Smooth muscle cell (in vitro differentiated cells): ENCODE measurements at regions not wholly inside any gene's neighbourhood (a gene's known extent, or its start where the extent isn't known, plus 50 kb on each side); places are given as distances from the start of the nearest gene placed in this dataset.

Source experiments
- DNase-seq: peaks from one replicate; lab custom pipeline; 2025; ENCODE audit not compliant: unreplicated experiment; lab: John Stamatoyannopoulos, UW
- H2AFZ ChIP-seq: fragments of 200-600 bp; sonication (generic); 2 replicates; pipeline ENCODE4 v1.6.0; 2016; ENCODE audit warnings: antibody characterized with exemption, low read depth, mild to moderate bottlenecking
- H3F3A ChIP-seq: fragments of 200-600 bp; sonication (generic); 2 replicates; pipeline ENCODE4 v1.6.0; 2017; ENCODE audit warnings: antibody characterized with exemption, low read depth
- H3K27ac ChIP-seq: fragments of 200-600 bp; sonication (generic); 2 replicates; pipeline ENCODE4 v1.5.1; 2016; ENCODE audit warnings: low read depth, mild to moderate bottlenecking
- H3K27me3 ChIP-seq: fragments of 200-600 bp; sonication (generic); 2 replicates; pipeline ENCODE4 v1.6.1; 2016; ENCODE audit warnings: low read depth, mild to moderate bottlenecking
- H3K36me3 ChIP-seq: fragments of 200-600 bp; sonication (generic); 2 replicates; pipeline ENCODE4 v1.5.1; 2016; ENCODE audit warnings: low read depth
- H3K4me1 ChIP-seq: fragments of 200-600 bp; sonication (generic); 2 replicates; pipeline ENCODE4 v1.5.1; 2016; ENCODE audit warnings: low read depth
- H3K4me2 ChIP-seq: fragments of 200-600 bp; sonication (generic); 2 replicates; pipeline ENCODE4 v1.6.0; 2016; ENCODE audit warnings: mild to moderate bottlenecking
- H3K4me3 ChIP-seq: fragments of 200-600 bp; sonication (generic); 2 replicates; pipeline ENCODE4 v1.5.1; 2016; ENCODE audit warnings: mild to moderate bottlenecking
- H3K79me2 ChIP-seq: fragments of 200-600 bp; sonication (generic); 2 replicates; pipeline ENCODE4 v1.6.0; 2016; ENCODE audit warnings: low read depth, mild to moderate bottlenecking
- H3K9ac ChIP-seq: fragments of 200-600 bp; sonication (generic); 2 replicates; pipeline ENCODE4 v1.6.0; 2016; ENCODE audit warnings: low read depth
- H3K9me3 ChIP-seq: fragments of 200-600 bp; sonication (generic); replicated peaks from 2 replicates; pipeline ENCODE4 v1.5.1; 2016; ENCODE audit warnings: low read depth
- H4K20me1 ChIP-seq: fragments of 200-600 bp; sonication (generic); 2 replicates; pipeline ENCODE4 v1.6.0; 2016; ENCODE audit warnings: low read depth
- WGBS: methylation state at CpG from one replicate; pipeline ENCODE4 v1.1.7; 2016; ENCODE audit warnings: low lambda C conversion rate; 5-methylcytosine and 5-hydroxymethylcytosine counted together
- TF ChIP-seq, protein P1 (sequence below): fragments of 200-600 bp; sonication (generic); IDR thresholded peaks from 2 replicates; pipeline ENCODE4 v1.5.1; 2017; ENCODE audit warnings: borderline replicate concordance, mild to moderate bottlenecking, antibody characterized with exemption; ENCODE audit not compliant: insufficient read depth, poor library complexity, severe bottlenecking

DNA sequence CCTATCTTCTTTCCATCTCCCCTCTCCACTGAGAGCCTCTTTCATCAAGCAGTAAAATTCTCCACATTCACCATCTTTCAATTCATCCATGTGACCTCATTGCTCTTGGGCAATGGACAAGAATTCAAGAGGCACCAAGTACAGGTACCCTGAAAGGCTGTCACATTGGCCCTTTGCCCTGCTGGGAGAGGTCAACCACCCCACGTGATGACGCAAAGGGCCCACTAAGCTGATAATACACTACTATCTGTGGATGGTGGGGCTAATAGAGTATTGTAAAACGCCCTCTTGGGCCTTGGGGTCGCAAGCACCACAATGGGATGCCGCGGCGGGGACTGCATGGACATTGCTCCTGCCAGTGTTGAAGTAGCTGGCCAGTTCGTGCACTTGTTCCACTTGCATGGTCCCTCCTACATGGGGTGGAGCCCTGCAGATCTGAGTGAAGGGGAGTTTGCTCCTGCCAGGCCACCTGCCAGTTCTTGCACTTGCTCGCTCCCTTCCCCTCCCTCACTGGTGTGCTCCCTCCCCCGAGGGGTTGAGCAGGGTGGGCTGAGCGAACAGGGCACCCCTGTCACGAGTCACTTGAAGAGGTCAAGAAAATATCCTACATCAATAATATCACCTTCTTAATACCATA is 1578.8 kb upstream of the RAG2 start:
- Histone ChIP-seq H4K20me1 (no peaks in the 10 kb centered on the region), H3K9ac (no peak overlapping the region), H2AFZ (no peak overlapping the region), H3K4me2 (no peak overlapping the region), H3K4me1 (no peaks in the 10 kb centered on the region), H3K36me3 (no peaks in the 10 kb centered on the region), H3K27ac (no peak overlapping the region), H3K27me3 (no peaks in the 10 kb centered on the region), H3K9me3 (no peaks in the 10 kb centered on the region), H3K4me3 (no peak overlapping the region), H3F3A (no peaks in the 10 kb centered on the region), H3K79me2 (no peaks in the 10 kb centered on the region)
- TF ChIP-seq, protein P1, sequence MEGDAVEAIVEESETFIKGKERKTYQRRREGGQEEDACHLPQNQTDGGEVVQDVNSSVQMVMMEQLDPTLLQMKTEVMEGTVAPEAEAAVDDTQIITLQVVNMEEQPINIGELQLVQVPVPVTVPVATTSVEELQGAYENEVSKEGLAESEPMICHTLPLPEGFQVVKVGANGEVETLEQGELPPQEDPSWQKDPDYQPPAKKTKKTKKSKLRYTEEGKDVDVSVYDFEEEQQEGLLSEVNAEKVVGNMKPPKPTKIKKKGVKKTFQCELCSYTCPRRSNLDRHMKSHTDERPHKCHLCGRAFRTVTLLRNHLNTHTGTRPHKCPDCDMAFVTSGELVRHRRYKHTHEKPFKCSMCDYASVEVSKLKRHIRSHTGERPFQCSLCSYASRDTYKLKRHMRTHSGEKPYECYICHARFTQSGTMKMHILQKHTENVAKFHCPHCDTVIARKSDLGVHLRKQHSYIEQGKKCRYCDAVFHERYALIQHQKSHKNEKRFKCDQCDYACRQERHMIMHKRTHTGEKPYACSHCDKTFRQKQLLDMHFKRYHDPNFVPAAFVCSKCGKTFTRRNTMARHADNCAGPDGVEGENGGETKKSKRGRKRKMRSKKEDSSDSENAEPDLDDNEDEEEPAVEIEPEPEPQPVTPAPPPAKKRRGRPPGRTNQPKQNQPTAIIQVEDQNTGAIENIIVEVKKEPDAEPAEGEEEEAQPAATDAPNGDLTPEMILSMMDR = no peak
- WGBS = 91% methylated on average over 12 of the region's 12 CpGs
- no peak for DNase-seq

DNA sequence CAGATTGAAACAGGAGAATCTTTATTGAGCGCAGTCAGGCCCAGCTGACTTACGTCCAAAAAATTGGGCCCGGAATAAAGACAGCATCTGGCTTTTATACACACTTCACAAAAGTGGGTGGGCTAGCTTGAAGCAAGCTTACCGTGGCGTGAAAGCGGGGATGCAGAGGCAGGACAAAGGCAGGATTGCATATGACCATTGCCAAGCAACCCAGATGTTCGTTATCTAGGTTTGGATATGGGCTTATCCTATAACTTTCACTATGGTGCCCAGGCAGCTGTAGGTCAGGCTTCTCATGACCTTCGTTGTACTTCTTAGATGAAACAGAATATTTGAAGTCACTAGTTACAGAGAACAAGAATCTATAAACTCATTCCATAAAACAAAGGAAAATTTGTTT is 1575.6 kb upstream of the RAG2 start:
- H2AFZ ChIP-seq = no peak overlapping the region
- H3K36me3 ChIP-seq = no peaks in the 10 kb centered on the region
- no peak for DNase-seq
- no peak overlapping the region for H3K27ac ChIP-seq
- no peaks in the 10 kb centered on the region for H3K4me1 ChIP-seq
- H3K79me2 ChIP-seq = no peaks in the 10 kb centered on the region
- H3K9ac ChIP-seq = no peak overlapping the region
- H4K20me1 ChIP-seq = no peaks in the 10 kb centered on the region
- TF ChIP-seq, protein P1 = no peak
- no peaks in the 10 kb centered on the region for H3F3A ChIP-seq
- no peaks in the 10 kb centered on the region for H3K9me3 ChIP-seq
- H3K27me3 ChIP-seq = no peaks in the 10 kb centered on the region
- WGBS = 89% methylated on average over 8 of the region's 8 CpGs
- no peak overlapping the region for H3K4me2 ChIP-seq
- H3K4me3 ChIP-seq = no peak overlapping the region

DNA sequence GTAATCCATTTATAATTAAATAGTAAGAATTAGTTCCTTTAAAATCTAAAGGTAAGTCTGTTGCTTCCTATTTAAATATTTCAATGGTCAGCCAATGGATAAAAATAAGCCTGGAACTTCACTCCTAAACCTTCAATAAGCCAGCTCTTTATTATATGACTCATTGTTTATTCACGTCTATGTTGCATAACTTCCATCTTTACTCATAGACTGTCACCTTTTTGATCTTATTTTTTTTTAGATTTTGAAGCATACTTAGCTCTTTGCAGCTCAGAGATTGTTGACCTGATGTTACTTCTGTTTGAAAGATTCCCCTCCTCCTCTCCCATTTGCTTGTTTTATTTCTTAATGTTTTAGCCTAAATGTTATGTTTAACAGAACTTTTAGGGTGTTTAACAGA is 1571.2 kb upstream of the RAG2 start:
- H3K27me3 ChIP-seq = no peaks in the 10 kb centered on the region

DNA sequence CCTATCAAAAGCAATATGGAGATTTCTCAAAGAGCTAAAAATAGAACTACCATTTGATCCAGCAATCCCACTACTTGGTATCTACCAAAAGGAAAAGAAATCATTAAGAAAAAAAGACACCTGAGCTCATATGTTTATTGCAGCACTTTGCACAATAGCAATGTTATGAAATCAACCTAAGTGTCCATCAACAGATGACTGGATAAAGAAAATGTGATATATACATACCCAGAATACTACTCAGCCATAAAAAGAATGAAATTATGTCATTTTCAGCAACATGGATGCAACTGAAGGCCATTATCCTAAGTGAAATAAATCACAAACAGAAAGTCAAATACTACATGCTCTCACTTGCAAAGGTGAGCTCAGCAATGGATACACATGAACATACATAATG is 1565.5 kb upstream of the RAG2 start:
- Histone ChIP-seq H3K4me2 (no peak overlapping the region), H3K9me3 (no peaks in the 10 kb centered on the region), H3F3A (no peaks in the 10 kb centered on the region), H3K9ac (no peak overlapping the region), H3K36me3 (no peaks in the 10 kb centered on the region), H3K79me2 (no peaks in the 10 kb centered on the region), H3K27me3 (no peaks in the 10 kb centered on the region), H3K4me1 (no peaks in the 10 kb centered on the region), H2AFZ (no peak overlapping the region), H3K27ac (no peak overlapping the region), H3K4me3 (no peak overlapping the region), H4K20me1 (no peaks in the 10 kb centered on the region)
- DNase-seq = no peak
- TF ChIP-seq, protein P1 = no peak

More for the DNA sequence above, 1571.2 kb upstream of the RAG2 start:
- WGBS = 16% methylated on average over 1 of the region's 1 CpG
- no peak overlapping the region for H3K9ac ChIP-seq
- peak overlapping the region; percentile 27 for H3K4me2 ChIP-seq
- no peak overlapping the region for H3K27ac ChIP-seq
- H3F3A ChIP-seq = no peaks in the 10 kb centered on the region
- no peaks in the 10 kb centered on the region for H3K4me1 ChIP-seq
- H3K79me2 ChIP-seq = no peaks in the 10 kb centered on the region
- H3K9me3 ChIP-seq = no peaks in the 10 kb centered on the region
- H4K20me1 ChIP-seq = no peaks in the 10 kb centered on the region
- H3K4me3 ChIP-seq = no peak overlapping the region
- TF ChIP-seq, protein P1 = no peak
- no peaks in the 10 kb centered on the region for H3K36me3 ChIP-seq
- H2AFZ ChIP-seq = no peak overlapping the region
- no peak for DNase-seq
